Inflammatory macrophage treated with lipopolysaccharide for 4 hours (primary cell): ENCODE measurements at regions not wholly inside any gene's neighbourhood (a gene's known extent, or its start where the extent isn't known, plus 50 kb on each side); places are given as distances from the start of the nearest gene placed in this dataset.

ENCODE experiments used
- DNase-seq: peaks from one replicate; pipeline ENCODE4 v3.0.0-alpha.2; 2020

DNA sequence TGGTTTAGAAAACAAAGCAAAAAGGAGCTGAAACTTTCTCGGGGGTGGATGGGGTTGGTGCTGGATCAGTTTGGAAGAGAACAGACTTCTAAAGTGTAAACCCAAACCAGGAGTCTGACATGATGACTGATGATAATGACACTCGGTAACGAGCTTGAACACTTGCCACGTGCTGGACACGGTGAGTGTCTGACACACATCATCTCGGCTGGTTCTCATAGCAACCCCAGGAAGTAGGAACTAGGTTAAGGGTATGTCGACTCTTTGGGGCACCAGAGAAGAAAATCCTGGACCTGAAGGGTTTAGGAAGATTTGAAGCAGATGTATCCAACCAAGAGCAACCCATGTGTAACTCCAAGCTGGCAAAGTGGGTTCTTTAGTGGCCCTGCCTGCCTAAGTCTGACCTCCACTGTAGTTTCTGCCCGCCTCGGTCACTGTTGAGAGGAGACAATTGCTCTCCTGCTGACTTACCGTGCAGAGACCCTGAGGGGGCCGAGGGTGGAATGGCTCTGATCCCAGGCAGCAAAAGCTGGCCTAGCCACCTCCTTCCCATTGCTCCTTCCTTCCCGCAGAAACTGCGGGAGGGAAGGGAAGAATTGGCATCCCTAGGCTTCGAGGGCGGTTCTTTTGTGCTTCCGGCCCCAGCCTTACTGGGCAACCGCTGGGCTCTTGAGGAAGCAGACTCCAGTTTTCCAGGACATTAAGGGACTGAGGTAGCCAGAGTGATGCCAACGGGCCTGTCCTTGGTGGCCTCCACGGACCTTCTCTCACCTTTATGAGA is 156.0 kb downstream of the TOMM20 start:
- peak; percentile 52 for DNase-seq

- no peak for DNase-seq
Observed at GRCh38 chr1:234971586-234972297, 156.9 kb downstream of the TOMM20 start.

DNA sequence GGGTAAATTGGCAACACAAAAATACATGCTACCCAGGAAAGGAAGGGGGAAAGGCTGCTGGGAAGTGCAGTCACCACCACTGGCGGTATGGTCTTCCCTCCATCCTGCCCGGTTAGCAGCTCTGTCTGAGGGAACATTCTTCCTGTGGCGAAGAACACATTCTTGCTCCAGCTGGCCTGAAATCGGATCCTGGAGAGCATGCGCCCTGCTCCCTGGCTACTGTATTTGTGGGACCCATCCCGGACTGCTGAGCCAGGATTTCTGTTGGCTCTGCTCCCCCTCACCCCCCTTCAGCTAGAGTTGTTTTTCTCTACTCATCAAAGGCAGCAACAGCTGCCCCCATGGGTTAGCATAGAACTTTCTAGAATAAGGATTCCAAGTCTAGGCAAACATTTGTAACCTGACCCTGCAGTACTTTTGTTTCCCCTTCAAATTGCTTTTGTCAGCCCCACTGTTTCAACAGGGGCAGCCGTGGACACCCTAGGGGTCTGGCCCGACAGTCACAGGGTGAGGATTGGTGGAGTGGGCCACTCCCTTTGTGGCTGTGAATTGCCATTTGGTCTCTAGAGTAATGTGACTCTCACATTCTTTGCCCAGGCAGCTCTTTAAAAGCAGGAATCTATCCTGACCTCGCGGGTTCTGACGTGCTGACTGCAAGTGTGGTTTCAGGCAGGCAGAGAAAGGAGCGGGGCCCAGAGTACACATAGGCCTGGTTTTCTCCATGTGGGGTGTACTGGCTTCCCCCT is 157.7 kb downstream of the TOMM20 start:
- peak; percentile 53 for DNase-seq

- peak; percentile 84 for DNase-seq
Observed at GRCh38 chr1:234970401-234970730, 158.3 kb downstream of the TOMM20 start.

GRCh38 chr1:234969581-234970400 is 158.8 kb downstream of the TOMM20 start:
- no peak for DNase-seq

DNA sequence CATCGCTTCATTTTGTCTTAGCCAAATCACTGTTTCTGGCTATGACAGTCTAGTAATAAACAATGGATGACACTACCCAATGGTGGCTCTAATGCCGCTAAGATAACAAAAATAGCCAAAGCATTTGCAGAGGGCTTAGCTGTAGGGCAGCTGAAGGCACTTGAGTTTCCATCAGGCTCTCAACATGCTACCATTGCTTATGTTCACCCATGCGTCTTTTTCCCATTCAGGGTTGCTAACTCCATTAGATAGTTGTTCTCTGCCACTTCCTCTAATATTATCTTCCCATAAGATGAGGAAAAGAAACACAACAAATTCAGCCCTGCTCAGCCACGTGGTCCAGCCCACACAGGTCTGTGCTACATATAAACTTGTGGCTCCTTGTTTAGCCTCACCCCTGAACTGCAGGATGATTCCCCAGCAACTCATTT is 159.6 kb downstream of the TOMM20 start:
- DNase-seq = peak; percentile 87

DNA sequence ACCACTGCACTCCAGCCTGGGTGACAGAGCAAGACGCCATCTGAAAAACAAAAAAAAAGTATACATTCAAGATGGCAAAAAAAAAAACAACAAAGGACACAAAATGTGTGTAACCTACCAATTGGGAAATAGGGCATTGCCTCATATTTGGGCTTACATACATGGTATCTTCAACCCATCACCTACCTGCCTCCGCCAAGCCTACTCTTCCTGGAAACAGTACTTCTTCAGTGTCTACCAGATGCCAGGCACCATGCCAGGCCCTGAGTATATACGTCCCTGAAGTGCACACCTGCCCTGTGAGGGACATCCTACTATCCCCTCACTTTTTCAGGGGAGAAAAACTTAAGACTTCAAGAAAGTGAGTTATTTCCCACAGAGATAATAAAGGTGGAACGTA is 160.2 kb downstream of the TOMM20 start:
- peak; percentile 64 for DNase-seq

GRCh38 chr1:234967121-234967520 is 161.5 kb downstream of the TOMM20 start:
- DNase-seq = no peak

DNA sequence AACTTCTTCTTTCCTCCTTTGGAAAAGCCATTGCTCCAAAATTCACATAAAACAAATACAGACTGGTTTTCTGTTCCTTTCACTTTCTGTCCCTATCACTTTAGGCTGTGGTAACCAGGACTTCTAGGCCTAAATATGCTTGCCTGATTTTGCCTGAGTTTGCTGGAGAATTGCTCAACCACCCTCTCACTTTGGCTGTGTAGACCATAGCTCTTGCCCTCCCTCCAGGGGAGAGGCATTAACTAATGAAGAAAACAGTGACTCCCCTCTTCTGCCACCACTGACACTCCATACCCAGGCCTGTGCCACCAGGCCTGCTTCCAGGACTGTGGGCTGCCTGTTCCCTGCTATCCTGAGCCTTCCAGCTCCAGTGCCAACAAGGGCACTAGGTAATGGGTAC is 163.5 kb downstream of the TOMM20 start:
- DNase-seq = peak; percentile 78

DNA sequence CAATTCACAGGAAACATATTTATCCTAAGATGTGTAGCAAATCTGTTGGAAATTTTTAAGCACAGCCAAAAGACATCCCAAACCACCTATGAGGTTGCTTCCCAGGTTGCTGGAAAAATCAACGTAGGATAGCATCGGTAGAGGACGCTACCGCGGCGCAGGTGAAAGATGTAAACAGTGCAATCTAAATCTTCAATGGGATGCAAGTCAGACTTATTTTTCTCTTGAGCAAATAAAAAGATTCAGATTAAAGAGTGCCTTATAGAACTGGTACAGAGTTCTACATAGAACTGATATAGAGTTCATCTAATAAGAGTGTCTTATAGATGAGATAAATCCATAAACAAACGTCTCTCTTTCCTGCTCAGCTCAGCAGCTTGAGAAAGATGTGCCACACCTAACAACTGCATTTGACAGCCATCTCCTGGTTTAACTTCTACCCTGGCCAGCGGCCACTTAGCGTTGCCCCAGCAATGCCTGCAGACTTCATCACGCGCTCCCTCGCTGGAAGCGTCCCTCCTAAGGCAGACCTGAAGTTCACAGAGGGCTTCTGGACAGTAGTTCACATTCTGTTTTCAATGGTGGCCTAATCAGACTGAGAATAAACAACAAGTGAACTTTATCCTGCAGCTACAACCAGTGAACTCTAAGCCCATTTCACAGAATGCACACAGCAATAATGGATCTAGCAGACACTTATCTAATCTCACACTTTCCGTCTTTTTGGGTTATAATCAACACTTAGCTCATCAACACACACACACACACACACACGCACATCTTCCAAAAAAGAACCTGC is 164.5 kb downstream of the TOMM20 start:
- DNase-seq = no peak

DNA sequence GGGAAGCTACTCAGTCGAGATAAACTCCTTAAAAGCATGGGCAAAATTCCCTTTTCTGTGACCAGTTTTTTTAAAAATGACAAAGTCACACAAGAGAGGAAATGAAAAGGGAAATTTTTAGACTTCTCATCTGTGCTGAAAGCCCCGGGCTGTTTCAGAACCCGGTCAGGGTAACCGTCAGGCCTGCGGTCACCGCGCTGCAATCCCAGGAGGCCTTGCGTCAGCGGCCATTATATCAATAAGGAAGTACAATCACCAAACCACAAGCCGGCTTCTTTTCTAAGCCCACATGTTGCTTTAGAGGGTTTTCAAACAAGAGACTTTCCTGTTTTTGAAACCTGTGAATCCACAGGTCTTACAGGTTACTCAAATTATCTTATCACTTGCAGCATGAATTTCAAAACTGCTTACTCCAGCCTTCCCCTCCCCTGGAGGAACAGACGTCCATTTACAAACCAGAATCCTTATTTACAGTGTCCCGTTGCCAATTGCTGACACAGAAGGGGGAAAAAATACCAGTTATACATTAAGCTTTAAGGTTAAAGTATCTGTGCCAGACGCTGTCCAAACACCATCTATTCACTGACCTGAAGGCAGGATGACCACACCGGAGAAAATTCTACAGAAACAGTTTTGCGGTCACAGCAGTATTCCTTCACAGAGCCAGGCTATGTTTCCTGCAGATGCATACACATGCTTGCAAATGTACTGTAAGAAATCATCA is 165.3 kb downstream of the TOMM20 start:
- peak; percentile 99 for DNase-seq

GRCh38 chr1:234962340-234962989 is 166.2 kb downstream of the TOMM20 start:
- peak; percentile 75 for DNase-seq

DNA sequence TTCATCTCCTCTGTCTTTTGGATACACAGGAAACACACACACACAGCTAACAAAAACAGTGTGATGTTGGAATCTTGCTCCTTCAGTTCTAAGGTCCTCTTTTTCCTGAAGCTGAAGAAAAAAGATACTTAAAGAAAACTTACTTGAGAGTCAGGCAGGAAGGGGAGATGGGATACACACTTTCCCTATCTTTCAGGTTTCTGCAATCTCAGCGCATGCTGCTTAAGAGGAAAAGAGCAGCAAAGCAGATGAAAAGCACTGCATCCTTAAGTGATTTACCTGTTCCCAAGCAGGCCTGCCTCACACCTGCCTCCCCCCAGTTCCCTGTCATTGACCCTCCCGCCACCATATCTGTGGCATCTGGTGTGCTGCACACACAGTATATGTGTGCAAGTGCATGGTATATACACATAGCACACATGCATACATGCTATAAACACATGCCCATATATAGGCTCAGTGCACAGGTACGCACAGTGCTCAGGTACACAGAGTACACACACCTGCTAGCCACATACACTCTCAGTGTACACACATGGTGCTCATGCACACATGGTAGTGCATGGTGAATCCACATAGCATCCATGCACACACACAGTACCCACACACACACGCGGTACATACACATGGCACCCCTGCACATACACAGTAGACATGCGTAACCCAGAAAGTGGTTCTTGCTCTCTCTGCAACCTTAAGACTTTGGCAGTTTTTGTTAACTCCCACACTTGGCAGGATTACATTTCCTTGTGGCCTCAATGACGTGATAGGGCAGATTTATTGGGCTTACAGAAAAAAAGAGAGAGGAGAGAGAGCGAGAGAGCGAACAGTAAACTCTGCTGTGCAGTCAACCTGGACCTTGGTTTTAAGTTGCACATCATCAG is 166.9 kb downstream of the TOMM20 start:
- peak; percentile 78 for DNase-seq

- DNase-seq = peak; percentile 64
Observed at GRCh38 chr1:234960722-234961455, 167.7 kb downstream of the TOMM20 start.

DNA sequence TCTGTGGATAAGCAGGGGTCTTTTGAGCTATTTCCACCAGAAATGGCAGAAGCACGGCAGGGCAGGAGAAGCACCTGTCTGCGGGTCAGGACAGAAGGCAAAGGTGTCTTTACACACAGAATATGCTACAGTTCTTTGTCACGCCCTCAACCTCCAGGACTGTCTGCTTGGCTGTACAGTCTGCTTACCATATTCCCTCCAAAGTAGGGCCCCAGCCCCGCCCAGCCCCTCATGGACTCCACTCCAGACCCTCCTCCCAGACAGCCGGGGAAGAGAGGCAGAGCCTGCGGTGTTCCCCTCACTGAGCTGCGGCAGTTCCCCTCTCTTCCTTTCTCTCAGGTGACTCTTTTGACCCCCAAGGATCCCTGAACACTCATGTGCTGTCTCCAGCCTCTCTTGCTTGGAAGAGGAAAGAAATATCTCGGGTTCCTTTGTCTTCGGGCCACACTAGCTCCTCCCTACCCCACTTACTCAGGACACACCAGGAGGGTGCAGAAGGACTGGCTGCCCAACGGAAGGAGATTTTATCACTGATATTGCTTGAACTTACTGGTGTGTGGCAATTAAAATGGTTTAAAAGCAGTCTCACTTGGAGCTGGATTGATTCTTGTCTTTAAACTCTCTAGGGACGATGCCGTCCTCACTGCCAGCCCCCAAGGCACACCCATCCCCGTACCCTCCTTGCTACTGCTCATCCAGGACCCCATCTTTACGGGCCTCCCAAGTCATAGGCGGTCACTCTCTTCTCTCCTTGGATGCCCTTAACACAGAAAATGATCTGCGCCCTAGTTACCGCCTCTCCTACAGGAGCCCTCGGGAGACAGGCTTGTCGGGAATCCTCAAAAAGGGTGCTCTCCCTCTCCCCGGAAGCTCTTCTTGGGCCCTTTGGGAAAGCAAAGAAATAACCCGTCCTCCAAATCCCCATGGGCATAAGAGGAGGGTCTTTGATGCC is 169.7 kb downstream of the TOMM20 start:
- no peak for DNase-seq

GRCh38 chr1:234958066-234958705 is 170.5 kb downstream of the TOMM20 start:
- DNase-seq = no peak
